Epithelial cell of esophagus (primary cell): ENCODE measurements at regions not wholly inside any gene's neighbourhood (a gene's known extent, or its start where the extent isn't known, plus 50 kb on each side); places are given as distances from the start of the nearest gene placed in this dataset.

Experiments used
- DNase-seq: peaks from one replicate; pipeline ENCODE4 v3.0.0; 2010; ENCODE audit warnings: low read depth
- H3K4me3 ChIP-seq: 2 replicates; pipeline ENCODE4 v1.5.1; 2011; ENCODE audit warnings: mild to moderate bottlenecking, low read length, control low read depth
- CTCF ChIP-seq: IDR thresholded peaks from 2 replicates; pipeline ENCODE4 v1.5.1; 2011; ENCODE audit warnings: low read depth, mild to moderate bottlenecking, low read length, control low read depth, inconsistent platforms; ENCODE audit not compliant: insufficient read depth; ENCODE audit errors: missing control alignments

DNA sequence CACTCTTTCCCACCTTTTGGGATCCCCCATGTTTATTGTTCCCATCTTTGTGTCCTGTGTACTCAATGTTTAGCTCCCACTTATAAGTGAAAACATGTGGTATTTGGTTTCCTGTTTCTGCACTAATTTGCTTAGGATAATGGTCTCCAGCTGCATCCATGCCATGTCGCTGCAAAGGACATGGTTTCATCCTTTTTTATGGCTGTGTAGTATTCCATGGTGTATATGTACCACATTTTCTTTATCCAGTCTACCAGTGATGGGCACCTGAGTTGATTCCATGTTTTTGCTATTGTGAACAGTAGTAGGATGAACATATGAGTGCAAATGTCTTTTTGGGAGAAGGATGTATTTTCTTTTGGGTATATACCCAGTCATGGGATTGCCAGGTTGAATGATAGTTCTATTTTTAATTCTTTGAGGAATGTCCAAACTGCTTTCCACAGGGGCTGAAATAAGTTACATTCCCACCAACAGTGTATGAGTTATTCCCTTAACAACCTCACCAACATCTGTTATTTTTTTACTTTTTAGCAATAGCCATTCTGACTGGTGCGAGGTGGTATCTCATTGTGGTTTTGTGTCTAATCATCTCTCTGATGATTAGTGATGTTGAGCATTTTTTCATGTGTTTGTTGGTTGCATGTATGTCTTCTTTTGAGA lies 55.7 kb upstream of the MEDAG start:
- TF ChIP-seq CTCF, result no peak
- H3K4me3 ChIP-seq, result no peak overlapping the region
- no peak for DNase-seq

- TF ChIP-seq CTCF, result no peak
- DNase-seq, result no peak
- no peak overlapping the region for H3K4me3 ChIP-seq
Measured at GRCh38 chr13:30850867-30851211, 55.2 kb upstream of the MEDAG start.

- no peak for TF ChIP-seq CTCF
- DNase-seq, result no peak
- no peak overlapping the region for H3K4me3 ChIP-seq
Measured at GRCh38 chr13:30851697-30852096, 54.4 kb upstream of the MEDAG start.

GRCh38 chr13:30855569-30855968 lies 50.5 kb upstream of the MEDAG start:
- H3K4me3 ChIP-seq, result no peak overlapping the region
- no peak for TF ChIP-seq CTCF
- DNase-seq, result no peak

- H3K4me3 ChIP-seq, result no peak overlapping the region
- DNase-seq, result peak; percentile 24
- TF ChIP-seq CTCF, result no peak
Measured at GRCh38 chr13:30856005-30856790, 49.9 kb upstream of the MEDAG start.
